HuH-7 (cell line): ENCODE measurements at regions not wholly inside any gene's neighbourhood (a gene's known extent, or its start where the extent isn't known, plus 50 kb on each side); places are given as distances from the start of the nearest gene placed in this dataset.
A peak's percentile ranks its signal among the peaks of the same experiment; 100 is the strongest.

Source experiments
- DNase-seq: peaks from one replicate; pipeline ENCODE4 v3.0.0; 2011; ENCODE audit warnings: low spot score

- no peak for DNase-seq
Observed at GRCh38 chr16:48829336-48830310, 219.6 kb upstream of the N4BP1 start.

GRCh38 chr16:48824271-48824670 is 214.3 kb upstream of the N4BP1 start:
- no peak for DNase-seq

DNA sequence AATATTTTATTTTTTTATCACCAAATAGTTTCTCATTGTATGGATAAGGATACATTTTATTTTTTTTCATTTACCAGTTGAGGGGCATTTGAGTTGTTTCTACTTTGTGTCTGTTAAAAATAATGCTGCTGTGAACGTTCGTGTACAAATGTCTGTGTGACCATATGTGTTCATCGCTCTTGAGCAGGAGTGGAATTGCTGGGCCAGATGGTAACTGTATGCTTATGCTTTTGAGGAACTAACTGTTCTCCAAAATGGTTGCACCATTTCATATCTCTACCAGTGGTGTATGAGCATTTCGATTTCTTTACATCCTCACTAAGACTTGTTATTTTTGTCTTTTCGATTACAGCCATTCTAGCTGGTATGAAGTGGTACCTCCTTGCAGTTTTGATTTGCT is 212.5 kb upstream of the N4BP1 start:
- no peak for DNase-seq

- DNase-seq: no peak
Observed at GRCh38 chr16:48820379-48820778, 210.4 kb upstream of the N4BP1 start.

DNA sequence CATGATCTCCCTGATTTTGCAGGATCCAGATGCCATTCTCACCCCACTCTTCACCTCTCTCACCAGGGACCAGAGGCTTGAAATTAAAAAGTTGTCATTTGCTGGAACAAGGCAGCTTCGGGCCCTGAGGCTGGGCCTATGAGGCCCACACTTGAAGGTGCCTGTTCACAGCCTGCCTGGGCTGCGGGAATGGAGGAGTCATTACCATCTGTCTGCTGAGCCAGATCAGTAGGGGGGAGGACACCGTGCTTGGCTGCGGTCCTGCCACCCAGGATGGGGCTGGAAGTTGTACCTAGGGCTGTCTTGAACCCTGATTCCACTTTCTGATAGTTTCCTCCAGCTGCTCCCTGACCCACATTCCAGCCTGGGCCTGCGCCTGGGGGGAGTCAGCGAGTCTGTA is 208.3 kb upstream of the N4BP1 start:
- no peak for DNase-seq

GRCh38 chr16:48817032-48817431 is 207.1 kb upstream of the N4BP1 start:
- DNase-seq: no peak

GRCh38 chr16:48816393-48816792 is 206.4 kb upstream of the N4BP1 start:
- no peak for DNase-seq

DNA sequence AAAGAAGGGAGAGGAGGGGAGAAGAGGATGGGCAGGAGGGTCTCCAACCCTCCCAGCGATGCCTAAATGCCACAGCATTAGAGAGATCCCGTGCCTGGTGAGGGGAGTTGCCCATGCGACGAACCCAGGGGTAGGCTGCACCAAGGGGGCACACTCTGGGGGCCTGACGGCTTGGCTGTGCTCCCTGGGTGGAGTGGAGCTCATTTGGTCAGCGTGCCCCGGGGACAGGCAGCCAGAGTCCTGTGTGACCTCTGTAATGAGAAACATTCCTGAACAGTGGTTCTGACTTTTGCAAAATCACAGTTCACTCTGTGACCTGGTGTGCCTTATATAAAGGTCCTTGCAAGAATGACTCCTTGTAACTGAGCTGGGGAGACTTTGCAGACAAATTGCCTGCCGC is 205.0 kb upstream of the N4BP1 start:
- no peak for DNase-seq

- DNase-seq: no peak
Observed at GRCh38 chr16:48813485-48813884, 203.5 kb upstream of the N4BP1 start.

GRCh38 chr16:48812856-48813255 is 202.9 kb upstream of the N4BP1 start:
- DNase-seq: no peak

DNA sequence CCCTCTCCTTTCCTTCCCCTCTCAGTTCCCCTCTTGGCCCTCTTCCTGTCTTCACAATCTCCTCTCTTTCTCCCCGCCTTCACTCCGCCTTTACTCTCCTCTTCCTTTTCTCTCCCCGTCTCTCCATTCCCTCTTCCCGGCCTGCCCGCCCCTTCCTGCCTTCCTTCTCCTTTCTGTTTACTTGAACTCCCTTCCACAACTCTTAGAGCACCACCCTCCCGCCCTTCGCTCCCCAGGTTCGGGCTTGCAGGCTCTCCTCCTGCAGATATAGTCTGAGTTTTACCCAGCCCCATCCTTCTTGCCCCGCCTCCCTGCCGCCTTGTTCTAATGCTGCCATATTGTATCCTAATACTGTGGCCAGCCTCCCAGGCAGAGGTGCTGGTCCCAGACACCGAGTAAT is 201.5 kb upstream of the N4BP1 start:
- no peak for DNase-seq

GRCh38 chr16:48810803-48811453 is 200.9 kb upstream of the N4BP1 start:
- DNase-seq: no peak

GRCh38 chr16:48810436-48810802 is 200.4 kb upstream of the N4BP1 start:
- no peak for DNase-seq

DNA sequence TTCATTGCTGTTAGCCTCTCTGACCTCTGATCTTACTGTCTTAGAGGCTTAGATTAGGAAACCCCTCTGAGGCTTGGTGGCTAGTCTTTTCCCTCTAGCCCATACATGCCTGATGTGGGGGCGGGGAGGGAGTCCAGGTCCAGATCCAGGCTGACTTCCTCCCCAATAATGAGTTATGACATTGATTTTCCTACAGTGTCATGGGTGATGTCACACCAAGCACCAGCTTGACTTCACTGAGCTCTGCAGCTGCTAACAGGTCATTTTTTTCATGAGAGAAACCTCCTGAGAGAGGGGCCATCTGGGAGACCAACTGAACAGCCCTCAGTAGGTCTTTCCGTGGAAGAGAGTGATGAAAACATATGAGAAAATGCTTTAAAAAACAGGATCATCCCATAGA is 180.2 kb upstream of the N4BP1 start:
- DNase-seq: no peak

GRCh38 chr16:48788475-48788874 is 178.5 kb upstream of the N4BP1 start:
- DNase-seq: no peak

- DNase-seq: no peak
Observed at GRCh38 chr16:48745541-48745940, 135.6 kb upstream of the N4BP1 start.

GRCh38 chr16:48740964-48741363 is 131.0 kb upstream of the N4BP1 start:
- no peak for DNase-seq

GRCh38 chr16:48734220-48734619 is 124.2 kb upstream of the N4BP1 start:
- DNase-seq: no peak

- DNase-seq: no peak
Observed at GRCh38 chr16:48704710-48705109, 94.7 kb upstream of the N4BP1 start.

GRCh38 chr16:48687421-48688038 is 77.5 kb upstream of the N4BP1 start:
- DNase-seq: peak; percentile 47

DNA sequence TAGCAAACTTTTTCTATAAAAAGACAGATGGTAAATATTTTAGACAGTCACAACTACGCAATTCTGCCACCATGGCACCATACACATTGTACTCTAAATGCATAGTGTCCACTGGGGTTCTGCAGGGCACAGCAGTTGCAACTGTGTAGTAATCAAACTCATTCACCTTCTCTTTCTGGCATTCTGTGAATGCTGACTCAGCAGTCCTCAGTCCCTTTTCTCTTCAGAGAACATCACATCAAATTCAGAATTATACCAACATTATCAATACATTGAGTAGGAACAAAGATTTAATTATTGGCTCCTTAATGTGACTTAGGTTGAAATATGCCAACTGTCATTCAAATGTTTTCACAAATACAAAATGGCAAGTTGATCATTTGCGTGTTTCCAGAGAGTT is 74.2 kb upstream of the N4BP1 start:
- no peak for DNase-seq

DNA sequence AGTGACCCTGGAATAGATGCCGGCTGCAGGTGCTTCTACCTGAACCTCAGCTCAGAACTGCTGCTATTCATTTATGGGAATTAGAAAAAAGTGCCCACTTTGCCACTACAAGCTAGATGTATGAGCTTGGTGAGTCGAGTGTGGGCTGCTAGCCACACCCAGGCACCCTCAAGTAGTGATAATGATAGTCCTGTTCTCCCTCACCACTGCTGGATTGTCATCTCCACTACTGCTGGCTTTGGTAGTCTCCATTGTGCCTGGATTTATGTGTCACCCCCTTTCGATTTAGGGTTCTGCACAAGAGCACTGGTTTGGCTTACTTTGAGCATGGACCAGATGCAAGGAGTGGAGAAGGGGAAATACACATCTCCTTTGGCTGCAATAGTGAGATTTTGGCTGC is 73.0 kb upstream of the N4BP1 start:
- no peak for DNase-seq

GRCh38 chr16:48681520-48681919 is 71.5 kb upstream of the N4BP1 start:
- DNase-seq: no peak
